Psoas muscle (tissue), 7 donors: ENCODE measurements at regions not wholly inside any gene's neighbourhood (a gene's known extent, or its start where the extent isn't known, plus 50 kb on each side); places are given as distances from the start of the nearest gene placed in this dataset.
"Not testable (repeated sequence)": the region's sequence is repeated elsewhere in the genome, so short reads cannot be mapped to it uniquely, and the experiment has no call there.

Experiments used
- ATAC-seq, 4 donors: fragments of 200-7000 bp; cut with Tn5 transposase; one replicate each; pipeline ENCODE4 v1.9.1; 2020; ENCODE audit warnings: moderate library complexity in 3 of 4, mild to moderate bottlenecking in 2 of 4
- DNase-seq, 2 donors: peaks; one replicate each; pipeline ENCODE4 v3.0.0-alpha.2; 2020
- H3K27ac ChIP-seq: fragments of 200-600 bp; one replicate; pipeline ENCODE4 v1.8.0; 2022
- H3K27me3 ChIP-seq, 3 donors: fragments of 200-600 bp in 1 of 3; one replicate each; pipeline versions ENCODE4 v1.6.1 to v1.8.0; 2013 to 2022; ENCODE audit warnings: low read length in 2 of 3, mild to moderate bottlenecking in 2 of 3, moderate library complexity in 1 of 3; ENCODE audit not compliant: insufficient read depth in 3 of 3
- H3K36me3 ChIP-seq, 2 donors: fragments of 200-600 bp in 1 of 2; one replicate each; pipeline versions ENCODE4 v1.6.1 to v1.8.0; 2013 to 2022; ENCODE audit warnings: low read depth in 1 of 2, mild to moderate bottlenecking in 1 of 2, moderate library complexity in 1 of 2; ENCODE audit not compliant: insufficient read depth in 1 of 2
- H3K4me1 ChIP-seq: fragments of 200-600 bp; one replicate; pipeline ENCODE4 v1.8.0; 2022
- H3K4me3 ChIP-seq: fragments of 200-600 bp; one replicate; pipeline ENCODE4 v1.8.0; 2022; ENCODE audit warnings: mild to moderate bottlenecking
- H3K9me3 ChIP-seq: fragments of 200-600 bp; one replicate; pipeline ENCODE4 v1.8.0; 2022
- WGBS, 3 donors: extraction: QIAGEN DNeasy Blood & Tissue Kit; methylation state at CpG; one replicate each; pipeline versions ENCODE4 v1.1.6 to v1.1.7; 2013; 5-methylcytosine and 5-hydroxymethylcytosine counted together
- intact Hi-C, 2 donors: fragments of 100-400 bp; cut with DNase I; formaldehyde crosslinking; loops; one replicate each; pipeline versions ENCODE4 v1.11.0 to v1.14.2; 2022
- TF ChIP-seq, protein P1 (sequence below): fragments of 200-600 bp; IDR thresholded peaks from one replicate; pipeline ENCODE4 v1.8.0; 2022; ENCODE audit warnings: antibody characterized with exemption
- donor health status: healthy with polysubstance abuse.
- donor health status: DM: no; HTN: no; CAD: no; lungs with moderate emphysema.
- donor health status: Bipolar disorder and iron deficiency.
- donor health status: healthy.
- donor health status: DM: yes; HTN: yes; CAD: no.
- donor health status: DM: no; HTN: no; CAD: no.
- donor health status: DM: yes; HTN: yes; CAD: no.

DNA sequence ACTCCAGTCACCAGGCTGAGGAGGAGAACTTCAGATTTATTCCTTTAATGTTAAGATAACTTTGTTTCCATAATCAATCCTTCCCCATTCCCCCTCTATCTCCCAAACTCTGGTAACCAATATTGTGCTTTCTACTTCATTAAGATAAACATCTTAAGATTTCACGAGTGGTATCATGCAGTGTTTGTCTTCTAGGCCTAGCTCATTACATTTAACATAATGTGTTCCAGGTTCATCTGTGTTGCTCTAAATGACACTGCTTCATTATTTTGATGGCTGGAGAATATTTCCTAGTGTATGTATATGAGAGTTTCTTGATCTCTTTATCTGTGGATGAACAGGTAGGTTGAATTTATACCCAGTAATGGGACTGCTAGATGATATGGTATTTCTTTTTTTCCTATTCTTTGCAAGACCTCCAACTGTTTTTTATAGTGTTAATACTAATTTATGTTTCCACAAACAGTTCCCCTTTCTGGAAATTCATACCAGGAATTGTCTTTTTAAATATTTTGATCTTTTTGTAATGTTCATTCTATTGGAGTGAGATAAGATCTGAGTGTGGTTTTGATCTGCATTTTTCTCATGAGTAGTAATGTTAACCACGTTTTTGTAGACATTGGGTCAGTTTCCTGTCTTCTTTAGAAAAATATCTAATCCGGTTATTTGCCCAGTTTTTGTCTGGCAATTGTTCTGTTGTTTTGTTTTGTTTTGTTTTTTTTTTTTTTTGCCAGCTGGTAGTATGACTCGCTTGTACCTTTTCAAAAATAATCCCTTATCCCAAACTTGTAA lies 97.3 kb downstream of the POTEH start:
- H3K27ac ChIP-seq, DNase-seq, H3K4me3 ChIP-seq, ATAC-seq, H3K4me1 ChIP-seq, H3K27me3 ChIP-seq, H3K9me3 ChIP-seq, intact Hi-C loops, H3K36me3 ChIP-seq: not testable (repeated sequence)
- 42 to 46% (median 42%) methylated on average over 4 of the region's 4 CpGs for WGBS, 3 donors

DNA sequence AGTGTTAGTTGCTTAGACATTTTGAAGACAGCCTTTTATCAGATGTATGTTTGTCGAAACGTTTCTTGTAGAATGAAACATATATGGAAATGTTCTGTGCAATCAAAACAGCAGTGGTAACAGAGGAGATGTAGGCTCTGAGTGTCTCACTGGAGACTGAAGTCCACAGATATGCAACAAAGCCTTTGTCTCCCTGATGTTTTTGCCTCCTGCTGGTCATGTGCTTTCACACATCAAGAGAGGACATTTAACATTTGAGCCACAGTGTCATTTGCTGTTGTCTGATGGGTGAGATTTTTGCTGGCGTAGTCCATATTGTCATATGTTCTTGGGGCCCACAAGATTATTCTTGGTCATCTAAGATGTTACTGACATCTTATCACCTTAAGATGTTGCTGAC lies 101.7 kb downstream of the POTEH start:
- H3K4me1 ChIP-seq, H3K27ac ChIP-seq, intact Hi-C loops, H3K36me3 ChIP-seq, H3K4me3 ChIP-seq, H3K9me3 ChIP-seq, H3K27me3 ChIP-seq, DNase-seq, ATAC-seq: not testable (repeated sequence)
- 77 to 86% (median 81%) methylated on average over 1 of the region's 3 CpGs for WGBS, 3 donors

DNA sequence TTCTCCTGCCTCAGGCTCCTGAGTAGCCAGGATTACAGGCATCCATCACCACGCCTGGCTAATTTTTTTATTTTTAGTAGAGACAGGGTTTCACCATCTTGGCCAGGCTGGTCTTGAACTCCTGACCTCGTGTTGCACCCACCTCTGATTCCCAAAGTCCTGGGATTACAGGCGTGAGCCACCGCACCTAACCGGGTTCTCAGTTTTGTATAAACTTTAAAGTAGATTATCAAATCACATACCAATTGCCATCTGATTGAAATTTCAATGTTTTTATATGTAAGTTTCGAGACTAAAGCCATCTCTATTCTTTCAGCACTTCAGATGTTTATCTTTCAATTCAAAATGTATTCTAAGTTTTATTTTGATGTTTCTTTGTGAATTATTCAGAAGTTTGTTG lies 110.1 kb downstream of the POTEH start:
- DNase-seq, H3K36me3 ChIP-seq, H3K4me3 ChIP-seq, H3K9me3 ChIP-seq, H3K27me3 ChIP-seq, ATAC-seq, H3K4me1 ChIP-seq, intact Hi-C loops, H3K27ac ChIP-seq: not testable (repeated sequence)
- 17 to 75% (median 55%) methylated on average over 1 to 2 of the region's 6 CpGs for WGBS, 3 donors

DNA sequence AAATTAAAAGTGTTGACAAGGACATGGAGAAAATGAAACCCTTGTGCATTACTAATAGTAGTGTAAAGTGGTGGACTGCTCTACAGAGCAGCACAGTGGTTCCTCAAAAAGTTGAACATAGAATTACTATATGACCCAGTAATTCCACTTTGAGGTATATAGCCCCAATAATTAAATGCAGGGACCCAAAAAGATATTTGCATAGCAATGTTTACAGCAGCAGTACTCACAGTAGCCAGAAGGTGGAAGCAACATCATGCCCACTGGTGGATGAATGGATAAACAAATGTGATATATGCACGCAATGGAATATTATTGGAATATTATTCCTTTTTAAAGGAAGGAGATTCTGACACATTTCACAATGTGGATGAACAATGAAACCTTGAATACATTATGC lies 121.3 kb downstream of the POTEH start:
- no CpG with 5 or more reads among the region's 1 CpG for WGBS, 3 donors
- intact Hi-C loops, H3K9me3 ChIP-seq, H3K4me3 ChIP-seq, DNase-seq, H3K27ac ChIP-seq, H3K4me1 ChIP-seq, H3K27me3 ChIP-seq, H3K36me3 ChIP-seq: not testable (repeated sequence)
- TF ChIP-seq, protein P1, sequence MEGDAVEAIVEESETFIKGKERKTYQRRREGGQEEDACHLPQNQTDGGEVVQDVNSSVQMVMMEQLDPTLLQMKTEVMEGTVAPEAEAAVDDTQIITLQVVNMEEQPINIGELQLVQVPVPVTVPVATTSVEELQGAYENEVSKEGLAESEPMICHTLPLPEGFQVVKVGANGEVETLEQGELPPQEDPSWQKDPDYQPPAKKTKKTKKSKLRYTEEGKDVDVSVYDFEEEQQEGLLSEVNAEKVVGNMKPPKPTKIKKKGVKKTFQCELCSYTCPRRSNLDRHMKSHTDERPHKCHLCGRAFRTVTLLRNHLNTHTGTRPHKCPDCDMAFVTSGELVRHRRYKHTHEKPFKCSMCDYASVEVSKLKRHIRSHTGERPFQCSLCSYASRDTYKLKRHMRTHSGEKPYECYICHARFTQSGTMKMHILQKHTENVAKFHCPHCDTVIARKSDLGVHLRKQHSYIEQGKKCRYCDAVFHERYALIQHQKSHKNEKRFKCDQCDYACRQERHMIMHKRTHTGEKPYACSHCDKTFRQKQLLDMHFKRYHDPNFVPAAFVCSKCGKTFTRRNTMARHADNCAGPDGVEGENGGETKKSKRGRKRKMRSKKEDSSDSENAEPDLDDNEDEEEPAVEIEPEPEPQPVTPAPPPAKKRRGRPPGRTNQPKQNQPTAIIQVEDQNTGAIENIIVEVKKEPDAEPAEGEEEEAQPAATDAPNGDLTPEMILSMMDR = peak; percentile 10
- ATAC-seq = peak in 3 of 4 donors; percentile 26 to 54 (median 37)

DNA sequence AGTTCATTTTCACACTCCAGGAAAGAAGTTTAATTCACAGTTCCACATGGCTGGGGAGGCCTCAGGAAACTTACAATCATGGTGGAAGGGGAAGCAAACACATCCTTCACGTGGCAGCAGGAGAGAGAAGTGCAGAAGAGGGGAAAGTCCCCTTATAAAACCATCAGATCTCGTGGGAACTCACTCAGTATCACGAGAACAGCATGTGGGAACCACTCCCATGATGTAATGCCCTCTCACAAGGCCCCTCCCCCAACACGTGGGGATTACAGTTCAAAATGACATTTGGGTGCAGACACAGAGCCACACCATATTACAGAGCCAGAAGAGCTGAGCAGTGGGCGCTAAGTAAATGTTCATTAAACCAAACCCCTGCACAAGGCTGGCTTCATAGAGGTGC lies 126.0 kb downstream of the POTEH start:
- H3K36me3 ChIP-seq, intact Hi-C loops, ATAC-seq, H3K9me3 ChIP-seq, H3K4me1 ChIP-seq, DNase-seq, H3K27me3 ChIP-seq, H3K4me3 ChIP-seq, H3K27ac ChIP-seq: not testable (repeated sequence)
- WGBS, 3 donors = no CpG with 5 or more reads among the region's 5 CpGs

DNA sequence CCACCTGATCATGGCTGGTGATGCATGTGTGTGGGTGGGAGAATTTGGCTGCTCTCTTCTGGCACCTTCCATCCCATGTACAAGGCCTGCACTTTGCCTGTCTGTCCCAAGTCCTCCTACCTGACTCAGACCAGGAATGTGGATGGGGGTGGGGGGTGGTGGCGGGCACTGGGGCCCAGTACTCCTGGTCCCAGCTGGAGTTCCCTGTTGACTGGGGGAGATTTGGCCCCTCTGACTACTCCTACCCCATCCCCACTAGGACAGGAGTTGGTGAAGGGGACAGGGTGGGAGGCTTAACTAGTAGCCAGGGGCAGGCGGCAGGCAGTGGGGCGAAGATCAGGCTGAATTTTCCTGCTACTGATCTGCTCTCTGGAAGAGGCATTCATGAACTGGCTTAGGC lies 126.6 kb downstream of the POTEH start:
- peak in 1 of 4 donors; percentile 31 for ATAC-seq

DNA sequence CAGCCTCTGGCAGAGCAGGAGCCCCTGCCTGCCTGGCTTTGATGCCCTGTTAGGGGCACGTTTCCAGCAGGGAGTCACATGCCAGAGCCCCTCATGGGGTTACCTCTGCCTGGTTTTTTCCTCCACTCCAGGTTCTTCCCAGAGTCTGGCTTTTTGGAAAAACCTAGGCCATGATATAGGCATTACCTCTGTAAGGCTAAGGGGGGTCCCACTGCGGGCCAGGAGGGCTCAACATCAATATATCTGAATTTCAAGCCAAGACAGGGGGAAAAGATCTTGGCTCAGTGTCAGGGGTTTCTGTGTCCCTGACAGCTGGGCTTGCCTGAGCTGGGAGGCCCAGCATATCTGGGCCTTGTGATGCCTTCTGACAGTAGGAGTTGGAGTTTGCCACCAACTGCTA lies 127.4 kb downstream of the POTEH start:
- intact Hi-C loops, H3K27ac ChIP-seq, ATAC-seq, H3K9me3 ChIP-seq, H3K4me1 ChIP-seq, H3K27me3 ChIP-seq, DNase-seq, H3K4me3 ChIP-seq, H3K36me3 ChIP-seq: not testable (repeated sequence)
- WGBS, 3 donors = 32 to 39% (median 33%) methylated on average over 1 of the region's 2 CpGs

More for the DNA sequence above, 126.6 kb downstream of the POTEH start:
- H3K27ac ChIP-seq, intact Hi-C loops, H3K9me3 ChIP-seq, H3K27me3 ChIP-seq, H3K36me3 ChIP-seq, H3K4me1 ChIP-seq, H3K4me3 ChIP-seq: not testable (repeated sequence)
- DNase-seq = peak in 1 of 2 donors; percentile 23
- WGBS, 3 donors = 42 to 46% (median 42%) methylated on average over 1 of the region's 3 CpGs

DNA sequence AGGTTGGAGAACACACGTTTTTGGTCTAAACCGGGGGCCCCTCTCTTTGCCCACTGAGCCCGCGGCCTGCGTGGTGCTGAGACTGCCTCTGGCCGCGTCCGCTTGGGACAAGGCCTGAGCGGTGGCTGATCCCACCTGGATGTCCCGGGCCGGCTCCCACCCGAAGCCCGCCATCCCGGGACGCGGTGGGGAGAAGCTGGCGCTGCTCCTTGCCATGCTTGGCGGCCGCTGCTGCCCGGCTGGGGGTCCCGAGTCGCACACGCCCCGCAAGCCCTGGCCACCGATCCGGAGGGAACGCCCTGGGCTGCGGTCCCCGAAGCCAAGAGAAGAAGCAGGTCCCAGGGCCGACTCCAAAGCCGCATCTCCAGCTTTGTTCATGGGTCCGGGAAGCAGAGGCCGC lies 130.1 kb downstream of the POTEH start:
- ATAC-seq, H3K4me1 ChIP-seq, H3K27ac ChIP-seq, H3K36me3 ChIP-seq, H3K4me3 ChIP-seq, intact Hi-C loops, H3K27me3 ChIP-seq, H3K9me3 ChIP-seq: not testable (repeated sequence)
- peak in 1 of 2 donors; percentile 32 for DNase-seq
- WGBS, 3 donors = 74% methylated on average over 5 to 11 of the region's 33 CpGs; no CpG with 5 or more reads in 1 of the 3 donors

DNA sequence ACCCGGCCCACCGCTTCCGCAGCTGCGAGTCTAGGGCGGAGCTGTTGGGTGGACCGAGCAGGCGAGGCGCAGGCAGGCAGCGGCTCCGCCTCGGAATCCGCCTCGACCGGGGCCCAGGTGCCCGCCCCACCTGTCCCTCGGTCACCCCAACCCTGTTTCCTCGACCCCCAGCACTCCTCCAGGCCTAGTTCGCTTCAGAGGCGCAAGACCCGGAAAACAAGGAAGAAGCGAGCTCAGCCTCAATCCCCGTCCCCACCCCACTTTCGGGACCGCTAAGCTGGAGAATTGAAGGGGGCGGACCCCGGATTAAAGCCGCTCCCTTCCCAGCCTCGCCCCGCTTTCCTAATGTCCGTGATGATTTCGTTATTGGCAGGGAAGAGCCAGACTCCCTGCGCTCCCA lies 131.3 kb downstream of the POTEH start:
- WGBS, 3 donors = 64 to 87% (median 66%) methylated on average over 6 to 10 of the region's 32 CpGs
- intact Hi-C loops, ATAC-seq: not testable (repeated sequence)

DNA sequence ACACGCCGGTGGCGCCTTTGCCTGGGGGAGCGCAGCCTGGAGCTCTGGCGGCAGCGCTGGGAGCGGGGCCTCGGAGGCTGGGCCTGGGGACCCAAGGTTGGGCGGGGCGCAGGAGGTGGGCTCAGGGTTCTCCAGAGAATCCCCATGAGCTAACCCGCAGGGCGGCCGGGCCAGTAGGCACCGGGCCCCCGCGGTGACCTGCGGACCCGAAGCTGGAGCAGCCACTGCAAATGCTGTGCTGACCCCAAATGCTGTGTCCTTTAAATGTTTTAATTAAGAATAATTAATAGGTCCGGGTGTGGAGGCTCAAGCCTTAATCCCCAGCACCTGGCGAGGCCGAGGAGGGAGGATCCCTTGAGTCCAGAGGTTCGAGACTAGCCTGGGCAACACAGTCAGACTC lies 132.2 kb downstream of the POTEH start:
- H3K4me3 ChIP-seq, H3K27ac ChIP-seq, ATAC-seq, H3K27me3 ChIP-seq, H3K4me1 ChIP-seq, intact Hi-C loops, H3K9me3 ChIP-seq, H3K36me3 ChIP-seq: not testable (repeated sequence)
- DNase-seq = peak in 1 of 2 donors; percentile 29
- 82 to 90% (median 88%) methylated on average over 5 to 8 of the region's 22 CpGs for WGBS, 3 donors

More for the DNA sequence above, 131.3 kb downstream of the POTEH start:
- H3K9me3 ChIP-seq, H3K27me3 ChIP-seq, H3K27ac ChIP-seq, H3K4me3 ChIP-seq, H3K36me3 ChIP-seq, H3K4me1 ChIP-seq: not testable (repeated sequence)
- peak in 1 of 2 donors; percentile 26 for DNase-seq

DNA sequence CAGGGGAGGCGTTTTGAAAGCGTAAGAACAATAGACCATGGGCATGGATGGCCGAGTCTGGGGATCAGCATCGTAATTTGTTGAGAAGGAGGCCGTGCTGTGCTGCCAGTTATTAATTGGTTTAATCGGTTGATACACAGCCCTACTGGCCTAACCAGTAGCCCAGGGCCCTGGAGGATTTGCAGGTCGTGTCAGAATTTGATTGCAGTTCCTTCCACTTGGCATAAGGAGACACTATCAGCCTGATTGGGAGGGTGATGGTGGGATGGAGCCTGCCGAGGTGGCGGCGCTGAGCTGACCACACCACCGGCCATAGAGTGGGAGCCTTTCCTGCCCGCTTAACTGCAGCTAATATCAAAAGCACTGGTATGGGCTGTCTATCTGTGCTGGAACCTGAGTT lies 133.4 kb downstream of the POTEH start:
- H3K27me3 ChIP-seq, H3K27ac ChIP-seq, H3K4me3 ChIP-seq, ATAC-seq, H3K36me3 ChIP-seq, H3K9me3 ChIP-seq, DNase-seq, intact Hi-C loops, H3K4me1 ChIP-seq: not testable (repeated sequence)
- WGBS, 3 donors = 43 to 61% (median 59%) methylated on average over 2 to 3 of the region's 12 CpGs
